HG02763 (cell line): ENCODE measurements at regions not wholly inside any gene's neighbourhood (a gene's known extent, or its start where the extent isn't known, plus 50 kb on each side); places are given as distances from the start of the nearest gene placed in this dataset.

Experiments
- ATAC-seq: cut with Tn5 transposase; IDR thresholded peaks from one replicate; pipeline ENCODE4 v1.9.1; 2021; ENCODE audit warnings: mild to moderate bottlenecking, moderate library complexity; ENCODE audit not compliant: unreplicated experiment

DNA sequence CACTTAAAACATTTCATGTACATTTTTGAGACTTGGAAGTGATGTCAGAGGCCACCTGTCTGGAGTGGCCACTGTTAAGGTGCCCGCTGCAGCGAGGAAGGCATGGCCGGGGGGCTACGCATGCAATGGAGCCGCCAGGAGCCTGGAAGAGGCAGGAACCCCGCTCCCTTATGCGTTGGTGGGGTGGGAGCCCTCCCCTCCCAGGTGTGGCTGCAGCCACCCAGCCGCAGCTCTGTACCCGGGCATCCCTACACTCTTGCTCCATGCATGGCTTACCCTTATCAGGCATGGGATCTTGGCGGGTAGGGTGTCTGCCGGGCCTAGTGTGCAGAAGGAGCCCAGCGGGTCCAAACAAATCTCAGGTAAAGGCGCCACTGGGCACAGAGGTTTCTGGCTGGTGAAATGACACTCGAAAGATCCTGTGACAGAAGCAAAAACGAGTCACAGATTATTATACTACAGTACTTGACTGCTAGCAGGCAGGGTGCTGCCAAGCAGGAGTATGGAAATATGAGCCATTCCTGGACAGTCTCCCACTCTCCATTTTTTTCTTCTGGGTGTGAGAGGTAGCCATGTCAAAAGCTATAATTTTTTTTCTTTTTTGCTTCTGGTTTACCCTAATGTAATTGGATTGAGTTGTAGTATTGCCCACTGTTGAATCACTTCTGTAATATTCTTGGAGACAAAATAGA, 1606.3 kb upstream of the MIR17HG start:
- no peak for ATAC-seq

DNA sequence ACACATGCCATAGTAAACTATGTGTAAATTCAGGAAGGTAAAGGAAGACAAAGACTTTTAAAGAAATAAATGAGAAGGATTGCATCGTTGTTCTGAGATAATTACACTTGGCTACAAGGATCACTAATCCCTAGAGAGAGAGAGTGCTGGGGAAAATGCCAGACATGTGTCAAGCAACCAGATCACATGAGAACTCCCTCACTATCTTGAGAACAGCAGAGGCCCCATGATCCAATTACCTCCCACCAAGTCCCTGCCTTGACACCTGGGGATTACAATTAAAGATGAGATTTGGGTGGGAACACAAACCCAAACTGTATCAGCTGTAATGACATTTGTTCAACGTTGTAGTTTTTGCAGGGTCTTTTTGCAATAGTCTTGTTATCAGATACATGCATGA, 1600.9 kb upstream of the MIR17HG start:
- ATAC-seq = no peak

DNA sequence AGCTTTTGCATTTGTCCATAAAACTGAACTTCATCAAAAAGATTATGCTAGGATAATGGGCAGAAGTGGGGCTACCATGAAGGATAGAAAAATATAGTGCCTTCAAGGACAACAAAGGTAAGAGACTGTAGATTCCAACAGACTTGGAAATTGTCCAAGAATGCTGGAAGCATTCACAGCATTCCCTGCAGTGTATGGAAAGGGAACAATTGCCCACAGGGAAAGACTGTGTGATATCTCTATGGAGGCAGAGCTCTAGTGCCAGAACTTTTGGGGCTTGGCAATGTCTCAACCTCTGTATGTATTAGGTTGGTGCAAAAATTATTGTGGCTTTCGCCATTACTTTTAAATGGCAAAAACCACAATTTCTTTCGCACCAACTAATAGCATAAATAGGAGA, 1598.8 kb upstream of the MIR17HG start:
- ATAC-seq = no peak

DNA sequence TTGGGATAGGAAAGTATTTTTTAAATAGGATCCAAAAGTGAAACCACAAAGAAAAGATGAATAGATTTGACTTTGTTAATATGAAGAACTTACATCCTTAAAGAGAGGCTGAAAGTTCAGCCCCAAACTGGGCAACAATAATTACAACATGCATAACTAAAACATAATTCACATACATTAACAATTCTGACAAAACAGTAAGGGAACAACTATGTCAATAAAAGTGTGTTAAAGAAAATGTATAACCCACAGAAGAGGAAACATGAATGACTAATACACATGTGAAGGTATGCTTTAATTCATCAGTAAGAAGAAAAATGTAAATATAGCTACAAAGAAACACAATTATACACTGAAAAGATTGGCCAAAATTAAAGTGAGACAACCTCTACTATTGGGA, 1597.6 kb upstream of the MIR17HG start:
- ATAC-seq = no peak

DNA sequence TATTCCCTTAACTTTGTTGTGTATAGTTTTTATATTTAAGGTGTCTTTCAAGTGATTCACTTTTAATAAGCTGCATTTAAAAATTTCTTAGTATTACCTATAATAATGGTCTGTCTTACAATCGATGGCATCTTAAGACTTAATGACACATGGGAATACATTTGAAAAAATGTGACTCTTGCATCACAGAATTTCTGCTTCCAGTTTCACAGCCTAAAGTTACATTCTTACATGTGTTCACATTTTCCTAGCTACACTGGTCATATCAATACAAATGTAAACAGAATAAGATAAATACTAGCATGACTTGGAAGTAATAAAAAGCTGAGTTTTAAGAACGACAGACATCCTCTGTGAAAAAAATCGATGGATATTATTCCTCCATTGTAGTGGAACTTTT, 1597.1 kb upstream of the MIR17HG start:
- ATAC-seq = no peak

DNA sequence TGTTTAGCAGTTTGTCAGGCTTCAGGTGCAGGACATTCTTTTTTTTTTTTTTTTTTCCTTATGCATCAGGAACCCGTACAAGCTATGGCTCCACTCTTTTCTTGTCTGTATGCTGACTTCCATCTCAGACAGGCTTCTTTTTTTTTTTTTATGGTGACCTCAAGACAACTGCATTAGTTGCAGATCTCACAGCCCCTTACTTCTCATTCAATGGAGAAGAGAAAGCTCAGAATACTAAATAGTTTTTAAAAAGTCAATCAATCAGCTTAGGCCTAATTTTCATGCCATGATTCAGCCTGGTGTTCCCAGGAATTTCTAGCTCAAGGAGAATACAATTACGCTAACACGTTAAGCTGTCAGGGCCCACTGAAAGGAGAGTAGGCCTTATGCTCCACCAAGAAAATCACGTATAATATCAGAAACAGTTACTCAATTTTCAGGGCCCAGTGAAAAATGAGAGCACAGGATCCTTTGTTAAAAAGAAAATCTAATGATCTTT, 1596.0 kb upstream of the MIR17HG start:
- ATAC-seq = no peak

DNA sequence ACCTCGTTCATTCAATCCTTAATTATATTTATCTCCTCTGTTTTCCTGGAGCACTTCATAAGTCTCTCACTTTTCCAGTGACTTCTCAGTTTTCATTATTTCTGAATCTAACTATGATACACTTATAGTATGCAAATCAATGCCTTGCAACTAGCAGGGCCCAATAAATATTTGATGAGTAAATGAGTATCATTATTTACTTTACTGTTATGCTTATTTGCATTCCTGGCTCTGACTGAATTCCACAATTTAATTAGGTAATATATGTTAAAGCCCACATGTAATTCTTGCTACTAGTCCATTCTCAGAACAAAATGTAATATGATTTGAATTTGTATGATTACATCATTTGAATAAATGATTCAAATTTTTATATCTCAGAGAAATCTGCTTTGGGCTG, 1595.1 kb upstream of the MIR17HG start:
- ATAC-seq = no peak

DNA sequence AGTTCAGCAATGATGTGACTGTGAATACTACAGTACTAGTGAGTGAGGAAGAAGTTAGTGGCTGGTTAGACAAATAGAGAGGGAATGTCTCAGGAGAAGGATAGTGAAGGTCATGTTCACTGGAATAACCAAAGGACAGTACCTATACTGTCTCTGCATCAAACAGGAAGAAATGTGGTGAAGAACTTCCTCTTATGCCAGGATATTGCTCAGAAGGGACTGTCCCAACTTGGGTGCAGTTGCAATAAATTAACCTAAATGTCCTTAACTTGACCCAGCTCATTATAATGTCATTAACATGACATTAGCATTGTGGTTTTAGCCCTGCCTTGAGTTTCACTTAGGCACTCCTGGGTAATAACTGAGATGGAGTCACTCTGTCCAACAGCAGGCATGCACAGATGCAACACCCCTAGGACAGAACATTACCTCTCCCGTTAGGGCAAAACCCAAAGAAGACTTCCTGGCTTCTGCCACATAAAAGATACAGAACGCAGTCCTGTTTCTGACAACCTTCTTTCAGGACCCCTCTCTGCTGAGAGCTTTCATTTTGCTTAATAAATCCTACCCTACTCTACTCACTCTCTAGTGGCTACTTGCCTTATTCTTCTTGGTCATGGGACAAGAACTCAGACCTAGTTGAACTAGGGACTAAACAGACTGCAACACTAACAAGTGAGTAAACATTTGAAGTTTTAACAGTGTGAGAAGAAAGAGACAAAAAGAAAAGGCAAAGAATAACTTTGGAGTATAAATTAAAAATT, 1591.6 kb upstream of the MIR17HG start:
- no peak for ATAC-seq

DNA sequence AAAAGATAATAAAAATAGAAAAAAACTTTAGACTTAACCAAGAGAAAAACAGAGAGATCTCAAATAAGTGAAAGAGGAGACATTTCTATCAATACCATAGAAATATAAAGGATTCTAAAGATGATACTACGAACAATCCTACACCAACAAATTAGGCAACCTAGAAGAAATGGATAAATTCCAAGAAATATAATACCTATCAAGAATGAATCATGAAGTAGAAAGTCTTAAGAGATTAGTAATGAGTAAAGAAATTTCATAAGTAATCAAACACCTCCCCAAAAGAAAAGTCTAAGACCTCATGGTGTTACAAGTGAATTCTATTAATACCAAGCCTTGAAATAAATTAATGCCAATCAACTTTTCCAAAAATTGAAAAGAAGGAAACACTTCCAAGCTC, 1584.5 kb upstream of the MIR17HG start:
- ATAC-seq = no peak

DNA sequence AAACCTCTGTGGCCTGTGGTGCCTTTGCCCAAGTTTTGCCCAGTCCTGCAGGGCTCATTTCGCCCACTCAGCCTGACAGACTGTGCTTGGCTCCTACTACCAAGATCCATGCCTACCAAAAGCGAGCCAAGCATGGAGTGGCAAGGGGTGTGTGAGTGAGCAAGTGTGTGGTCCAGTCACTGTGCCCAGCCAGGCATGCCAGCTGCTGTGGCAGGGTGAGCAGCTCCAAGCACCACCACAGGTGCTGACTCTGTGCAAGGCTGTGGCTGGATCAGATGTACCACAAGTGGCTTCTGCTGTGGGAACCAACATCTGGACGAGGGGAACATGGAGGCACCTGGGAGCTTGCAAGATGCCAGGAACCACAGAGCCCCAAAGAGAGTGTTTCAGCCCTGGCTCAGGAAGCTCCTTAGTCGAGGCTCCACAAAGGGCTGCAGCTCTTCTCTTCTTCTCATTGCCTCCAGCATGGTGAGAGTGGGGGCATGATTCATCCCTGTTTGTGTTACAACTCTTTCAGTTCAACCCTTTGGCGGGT, 1564.2 kb upstream of the MIR17HG start:
- no peak for ATAC-seq

DNA sequence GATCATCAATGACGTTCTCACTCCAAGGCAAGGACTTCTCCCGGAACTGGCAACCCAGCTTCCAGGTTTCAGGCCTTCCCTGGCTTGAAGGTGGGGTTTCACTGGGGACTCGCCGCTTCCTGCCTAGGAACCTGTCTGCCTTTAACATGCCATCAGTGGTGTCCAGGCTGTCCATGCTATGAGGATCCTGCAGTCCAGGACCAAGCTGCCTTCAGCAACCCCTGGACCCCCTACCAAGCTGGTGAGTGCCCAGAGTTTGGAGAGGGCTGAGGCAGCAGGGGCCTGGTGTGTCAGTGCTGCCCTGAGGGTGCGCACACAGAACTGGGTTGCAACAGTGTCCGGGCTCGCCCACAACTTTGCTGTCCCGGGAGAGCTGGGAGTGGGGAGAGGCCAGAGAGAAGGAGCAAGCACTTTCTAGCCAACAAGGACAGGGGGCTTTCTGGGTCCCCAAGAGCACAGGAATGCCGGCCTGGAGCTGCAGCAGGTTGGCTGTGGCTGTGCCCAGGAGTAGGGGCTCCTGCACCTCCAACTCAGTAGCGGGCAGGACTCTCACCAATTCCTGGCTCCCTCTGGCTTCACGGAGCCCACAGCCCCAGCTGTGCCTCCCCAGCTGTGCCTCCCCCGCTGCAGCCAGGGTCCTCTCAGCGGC, 1563.2 kb upstream of the MIR17HG start:
- no peak for ATAC-seq

DNA sequence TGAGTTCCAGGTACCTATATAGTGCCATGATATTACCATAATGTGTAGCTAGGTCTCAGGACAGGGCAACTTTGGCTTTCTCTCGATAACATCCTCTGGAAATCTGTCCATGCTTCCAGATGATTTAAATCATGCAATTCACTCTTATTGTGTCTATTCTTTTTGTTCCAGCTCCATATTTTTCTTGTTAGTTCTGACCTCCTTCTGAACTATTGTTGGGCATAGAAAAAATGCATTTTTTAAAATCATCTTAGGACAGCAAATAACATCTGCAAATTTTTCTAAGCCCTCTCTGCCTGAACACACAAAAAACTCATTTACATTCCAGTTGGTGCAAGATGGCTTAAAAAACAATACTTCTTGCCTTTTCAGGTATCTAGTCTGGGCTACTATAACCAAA, 1561.0 kb upstream of the MIR17HG start:
- no peak for ATAC-seq

DNA sequence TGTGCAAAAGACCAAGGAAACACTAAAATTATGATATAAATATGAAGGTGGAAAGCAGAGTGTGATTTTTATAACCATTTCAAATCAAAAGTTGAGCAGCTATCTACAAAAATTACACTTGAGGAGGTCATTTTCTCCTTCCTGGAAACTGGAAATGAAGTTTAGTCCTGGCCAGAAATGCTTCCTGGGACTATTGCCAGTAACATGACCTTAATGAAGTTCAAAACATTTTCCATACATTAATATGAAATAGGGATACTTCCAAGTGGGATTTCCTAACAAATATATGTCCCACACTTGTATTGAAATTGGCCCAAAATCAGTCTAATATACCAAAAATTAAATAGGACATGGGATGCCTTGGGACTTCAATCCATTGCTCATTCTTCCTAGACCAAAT, 1556.8 kb upstream of the MIR17HG start:
- ATAC-seq = no peak

DNA sequence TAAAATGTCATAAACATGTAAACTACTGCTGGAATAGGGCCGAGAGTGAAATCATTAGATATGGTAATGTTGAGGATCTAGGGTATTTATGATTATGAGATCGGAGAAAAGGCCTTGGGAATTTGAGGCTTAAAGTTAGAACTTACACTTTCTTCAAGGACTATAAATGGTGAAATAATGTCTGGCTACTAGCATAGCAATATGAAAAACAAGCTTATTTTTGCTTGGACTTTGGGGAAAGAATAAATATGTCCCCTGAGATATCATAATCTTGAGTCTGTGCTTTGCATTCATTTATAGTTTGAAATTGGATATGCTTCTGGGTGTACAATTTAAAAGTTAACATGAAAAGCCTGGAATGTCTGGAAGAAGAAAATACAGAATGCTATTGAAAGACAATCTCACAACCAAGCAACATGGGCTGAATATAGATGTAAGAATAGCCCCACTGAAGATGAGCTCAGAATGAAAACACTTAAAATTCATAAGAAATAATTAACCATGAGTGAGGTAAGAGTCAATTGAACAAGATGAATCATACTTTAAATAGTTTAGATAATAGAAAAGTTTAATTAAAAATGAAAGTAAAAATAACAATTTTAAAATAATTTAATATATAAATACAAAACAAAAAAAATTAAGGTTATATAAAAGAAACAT, 1555.4 kb upstream of the MIR17HG start:
- ATAC-seq = no peak

DNA sequence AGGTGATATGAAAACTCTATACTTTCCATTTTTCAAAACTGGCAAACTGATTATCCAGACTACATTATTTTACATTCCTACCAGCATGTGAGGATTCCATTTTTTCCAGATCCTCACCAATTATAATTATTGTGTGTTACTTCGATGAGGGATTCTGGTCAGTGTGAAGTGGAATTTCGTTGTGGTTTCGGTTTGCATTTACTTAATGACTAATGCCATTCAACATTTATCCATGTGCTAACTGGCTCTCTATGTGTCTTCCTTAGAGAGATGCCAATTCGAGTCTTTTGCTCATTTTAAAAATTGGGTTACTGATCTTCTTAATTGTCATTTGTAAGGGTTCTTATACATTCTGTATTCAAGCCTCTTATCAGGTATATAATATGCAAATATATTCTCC, 1551.3 kb upstream of the MIR17HG start:
- no peak for ATAC-seq

DNA sequence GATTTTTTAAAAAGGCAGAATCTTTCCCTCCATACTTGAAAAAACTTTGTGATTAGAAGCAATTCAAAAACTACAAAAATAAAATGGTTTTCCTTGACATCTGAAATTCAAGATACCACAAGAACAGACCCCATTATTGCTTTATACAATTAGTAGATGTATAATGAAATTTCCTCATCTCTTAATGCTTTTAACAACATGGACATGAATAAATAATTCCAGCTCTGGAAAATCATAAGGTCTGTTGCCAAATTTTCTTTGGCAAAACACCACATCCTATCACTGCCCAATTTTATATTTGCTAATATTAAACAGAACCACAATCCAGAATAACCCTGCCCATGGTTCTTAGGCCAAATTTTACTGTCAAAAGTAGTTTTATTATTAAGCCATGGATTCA, 1543.6 kb upstream of the MIR17HG start:
- no peak for ATAC-seq

DNA sequence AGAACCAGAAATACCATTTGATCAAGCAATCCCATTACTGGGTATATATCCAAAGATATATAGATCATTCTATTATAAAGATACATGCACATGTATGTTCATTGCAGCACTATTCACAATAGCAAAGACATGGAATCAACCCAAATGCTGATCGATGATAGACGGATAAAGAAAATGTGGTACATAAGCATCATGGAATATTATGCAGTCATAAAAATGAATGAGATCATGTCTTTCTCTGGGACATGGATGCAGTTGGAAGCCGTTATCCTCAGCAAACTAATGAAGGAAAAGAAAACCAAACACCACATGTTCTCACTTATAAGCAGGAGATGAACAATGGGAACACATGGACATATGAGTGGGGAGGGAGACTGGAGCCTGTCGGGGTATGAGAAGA, 1540.9 kb upstream of the MIR17HG start:
- ATAC-seq = no peak

DNA sequence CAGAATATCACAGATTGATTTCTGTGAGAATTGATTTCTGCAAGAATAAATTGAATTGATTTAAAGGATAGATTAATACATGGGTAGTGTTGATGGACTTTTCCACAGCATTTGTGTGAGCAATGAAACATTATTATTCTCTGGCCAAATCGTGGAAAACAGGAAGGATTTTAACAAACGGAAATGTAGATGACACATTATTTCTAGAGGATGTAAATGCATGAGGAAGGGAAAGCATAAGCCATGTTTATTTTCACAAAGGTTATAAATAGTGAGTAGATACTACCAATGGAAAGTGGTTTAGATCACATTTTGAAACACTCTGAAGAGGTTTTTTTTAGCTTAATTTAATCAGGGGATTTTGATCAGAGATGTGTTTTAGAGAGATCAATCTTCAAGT, 1534.6 kb upstream of the MIR17HG start:
- ATAC-seq = no peak

DNA sequence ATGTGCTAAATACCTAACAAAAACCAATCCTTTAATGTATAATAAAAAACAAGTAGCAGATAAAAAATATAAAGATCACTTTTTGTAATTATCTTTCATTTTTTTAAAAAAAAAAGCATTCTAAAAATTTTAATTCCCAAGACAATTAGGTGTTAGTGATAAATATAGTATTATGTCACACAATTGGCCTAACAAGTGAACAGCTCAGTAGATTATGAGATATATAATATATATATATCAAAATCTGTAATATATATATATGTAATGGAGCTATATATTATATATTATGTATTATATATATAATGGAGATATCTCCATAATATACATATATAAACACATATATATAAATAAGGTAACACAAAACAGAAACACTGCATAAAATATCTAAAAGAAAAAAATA, 1531.1 kb upstream of the MIR17HG start:
- ATAC-seq = no peak

DNA sequence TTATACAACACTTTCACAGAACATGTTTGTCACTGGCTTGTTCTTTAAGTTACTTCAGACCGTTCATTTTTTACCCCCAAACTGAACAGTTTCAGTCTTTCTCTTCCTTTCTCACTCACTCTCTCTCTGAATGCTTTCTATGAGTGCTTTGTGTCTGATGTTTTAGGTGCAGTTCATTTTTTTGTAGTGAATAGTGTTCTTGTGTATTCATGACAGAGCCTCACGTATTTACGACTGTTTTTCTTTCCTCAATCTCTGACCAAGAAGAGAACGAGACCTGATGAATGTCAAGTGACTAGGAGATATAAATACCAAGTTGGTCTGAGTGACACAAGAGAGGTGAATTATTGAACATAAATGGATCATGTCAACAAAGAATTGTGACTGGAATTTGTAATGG, 1525.0 kb upstream of the MIR17HG start:
- no peak for ATAC-seq

DNA sequence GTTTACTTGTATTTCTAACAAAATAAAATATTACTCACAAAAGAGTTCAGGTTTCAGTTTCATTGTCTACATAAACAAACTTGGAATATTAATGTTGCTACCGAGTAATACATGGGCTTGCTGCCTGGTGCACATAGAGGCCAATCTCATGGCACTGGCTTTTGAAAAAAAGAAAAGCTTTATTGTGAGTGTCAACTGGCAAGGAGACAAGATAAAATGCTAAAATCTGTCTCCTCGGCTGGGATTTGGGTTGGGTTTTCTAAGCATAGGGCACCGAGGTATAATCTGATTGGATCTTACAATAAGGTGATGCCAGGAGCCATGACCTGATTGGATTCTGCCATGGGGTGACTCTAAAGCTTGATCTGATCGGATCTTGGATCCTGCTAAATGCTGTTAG, 1519.9 kb upstream of the MIR17HG start:
- ATAC-seq = no peak
